NCI-H1105 treated with DMSO at 0.1 percent for 48 hours (cell line): ENCODE measurements at regions not wholly inside any gene's neighbourhood (a gene's known extent, or its start where the extent isn't known, plus 50 kb on each side); places are given as distances from the start of the nearest gene placed in this dataset.

ENCODE experiments used
- DNase-seq: peaks from one replicate; lab custom pipeline; 2025; lab: John Stamatoyannopoulos, UW

GRCh38 chr1:110765640-110766335 lies 91.0 kb upstream of the KCNA3 start:
- peak; percentile 75 for DNase-seq

GRCh38 chr1:110763149-110763548 lies 88.4 kb upstream of the KCNA3 start:
- DNase-seq = no peak

- no peak for DNase-seq
Measured at GRCh38 chr1:110760321-110760720, 85.6 kb upstream of the KCNA3 start.

- peak; percentile 45 for DNase-seq
Measured at GRCh38 chr1:110756506-110756905, 81.8 kb upstream of the KCNA3 start.

GRCh38 chr1:110752941-110753725 lies 78.4 kb upstream of the KCNA3 start:
- no peak for DNase-seq

- no peak for DNase-seq
Measured at GRCh38 chr1:110750562-110750961, 75.8 kb upstream of the KCNA3 start.

GRCh38 chr1:110749960-110750359 lies 75.2 kb upstream of the KCNA3 start:
- no peak for DNase-seq

- DNase-seq = no peak
Measured at GRCh38 chr1:110746644-110747259, 72.0 kb upstream of the KCNA3 start.

- DNase-seq = no peak
Measured at GRCh38 chr1:110743397-110743796, 68.7 kb upstream of the KCNA3 start.

- DNase-seq = peak; percentile 23
Measured at GRCh38 chr1:110736900-110737605, 62.3 kb upstream of the KCNA3 start.

GRCh38 chr1:110734133-110734680 lies 59.5 kb upstream of the KCNA3 start:
- peak; percentile 84 for DNase-seq

GRCh38 chr1:110731529-110731928 lies 56.8 kb upstream of the KCNA3 start:
- no peak for DNase-seq

GRCh38 chr1:110728388-110729001 lies 53.8 kb upstream of the KCNA3 start:
- no peak for DNase-seq

GRCh38 chr1:110727246-110727645 lies 52.5 kb upstream of the KCNA3 start:
- no peak for DNase-seq

- no peak for DNase-seq
Measured at GRCh38 chr1:110726755-110727154, 52.0 kb upstream of the KCNA3 start.
